ENCODE measurements at regions not wholly inside any gene's neighbourhood (a gene's known extent, or its start where the extent isn't known, plus 50 kb on each side); places are given as distances from the start of the nearest gene placed in this dataset.

DNA sequence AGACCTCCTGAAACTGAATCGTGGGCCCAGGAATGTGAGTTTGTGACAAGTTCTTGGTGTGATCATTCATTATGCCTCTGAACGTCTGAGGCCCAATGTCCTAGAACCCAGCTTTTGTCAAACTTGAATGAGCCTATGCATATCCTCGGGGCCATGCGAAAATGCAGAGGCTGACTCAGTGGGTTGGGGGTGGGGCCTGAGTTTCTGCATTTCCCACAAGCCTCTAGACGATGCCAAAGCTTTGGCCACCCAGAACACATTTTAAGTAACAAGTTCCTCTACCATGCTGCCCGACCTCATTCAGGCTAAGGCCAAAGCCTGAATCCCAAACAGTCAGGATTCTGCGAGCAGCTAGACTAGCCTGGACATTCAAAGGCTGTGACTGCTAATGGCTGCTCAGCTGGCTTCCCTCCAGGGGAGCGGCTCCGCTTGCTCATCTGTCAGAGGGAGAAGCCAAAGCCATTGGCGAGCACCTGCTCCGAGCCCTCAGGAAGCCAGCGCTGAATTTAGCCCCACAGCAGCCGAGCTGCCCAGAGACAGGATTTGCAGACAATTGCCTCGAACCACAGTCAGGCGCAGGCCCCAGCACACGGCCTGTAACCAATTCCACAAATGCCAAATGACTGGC is 177.5 kb downstream of the ZDHHC21 start (continued):
- TF ChIP-seq PHTF2 (CRISPR knock-in tag; IDR thresholded peaks at IDR 0.05), result no peak
- TF ChIP-seq, protein P1, sequence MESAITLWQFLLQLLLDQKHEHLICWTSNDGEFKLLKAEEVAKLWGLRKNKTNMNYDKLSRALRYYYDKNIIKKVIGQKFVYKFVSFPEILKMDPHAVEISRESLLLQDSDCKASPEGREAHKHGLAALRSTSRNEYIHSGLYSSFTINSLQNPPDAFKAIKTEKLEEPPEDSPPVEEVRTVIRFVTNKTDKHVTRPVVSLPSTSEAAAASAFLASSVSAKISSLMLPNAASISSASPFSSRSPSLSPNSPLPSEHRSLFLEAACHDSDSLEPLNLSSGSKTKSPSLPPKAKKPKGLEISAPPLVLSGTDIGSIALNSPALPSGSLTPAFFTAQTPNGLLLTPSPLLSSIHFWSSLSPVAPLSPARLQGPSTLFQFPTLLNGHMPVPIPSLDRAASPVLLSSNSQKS (CRISPR knock-in tag; IDR thresholded peaks at IDR 0.05), result no peak
- TF ChIP-seq ZNF324 (CRISPR knock-in tag; IDR thresholded peaks at IDR 0.05), result no peak
- TF ChIP-seq RAD51 (IDR thresholded peaks at IDR 0.05; ENCODE audit: borderline replicate concordance, low read depth), result no peak
- no peak for TF ChIP-seq LEF1 (IDR thresholded peaks at IDR 0.05)
- no peak for TF ChIP-seq XRCC4 (IDR thresholded peaks at IDR 0.05; ENCODE audit: extremely low read depth, insufficient read depth, insufficient read length)
- TF ChIP-seq KAT8 (IDR thresholded peaks at IDR 0.05; ENCODE audit: low read depth), result no peak
- no peak for TF ChIP-seq HNRNPH1 (optimal IDR thresholded peaks at IDR 0.05; ENCODE audit: low read depth, low read length)
- no peak for TF ChIP-seq EWSR1 (IDR thresholded peaks at IDR 0.05; ENCODE audit: borderline replicate concordance, low read depth, partially characterized antibody)
- TF ChIP-seq MBD2 (IDR thresholded peaks at IDR 0.05; ENCODE audit: borderline replicate concordance, low read depth), result no peak
- no peak for TF ChIP-seq ELF1 (tag; IDR thresholded peaks at IDR 0.05)
- TF ChIP-seq ZNF583 (CRISPR knock-in tag; IDR thresholded peaks at IDR 0.05), result no peak
- no peak for TF ChIP-seq HMGN3 (IDR thresholded peaks at IDR 0.05; ENCODE audit: borderline replicate concordance, extremely low read depth, insufficient read length, low read depth, low read length)
- no peak for TF ChIP-seq CEBPG (CRISPR knock-in tag; IDR thresholded peaks at IDR 0.05)
- no peak for TF ChIP-seq CEBPG (tag; conservative IDR thresholded peaks at IDR 0.05 in 1 of 2, IDR thresholded peaks at IDR 0.05 in 1 of 2)
- no peak for TF ChIP-seq HNRNPLL (IDR thresholded peaks at IDR 0.05; ENCODE audit: low read depth, low read length, poor library complexity, severe bottlenecking)
- TF ChIP-seq, protein P2, sequence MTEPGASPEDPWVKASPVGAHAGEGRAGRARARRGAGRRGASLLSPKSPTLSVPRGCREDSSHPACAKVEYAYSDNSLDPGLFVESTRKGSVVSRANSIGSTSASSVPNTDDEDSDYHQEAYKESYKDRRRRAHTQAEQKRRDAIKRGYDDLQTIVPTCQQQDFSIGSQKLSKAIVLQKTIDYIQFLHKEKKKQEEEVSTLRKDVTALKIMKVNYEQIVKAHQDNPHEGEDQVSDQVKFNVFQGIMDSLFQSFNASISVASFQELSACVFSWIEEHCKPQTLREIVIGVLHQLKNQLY (CRISPR knock-in tag; conservative IDR thresholded peaks at IDR 0.05), result no peak
- no peak for TF ChIP-seq DACH1 (IDR thresholded peaks at IDR 0.05; ENCODE audit: partially characterized antibody)
- TF ChIP-seq DMBX1 (CRISPR knock-in tag; IDR thresholded peaks at IDR 0.05; ENCODE audit: borderline replicate concordance), result 0 out of 2 replicates have a peak, but pooled peaks have one; percentile 40
- no peak for TF ChIP-seq HDAC8 (tag; IDR thresholded peaks at IDR 0.05)
- TF ChIP-seq, protein P3, sequence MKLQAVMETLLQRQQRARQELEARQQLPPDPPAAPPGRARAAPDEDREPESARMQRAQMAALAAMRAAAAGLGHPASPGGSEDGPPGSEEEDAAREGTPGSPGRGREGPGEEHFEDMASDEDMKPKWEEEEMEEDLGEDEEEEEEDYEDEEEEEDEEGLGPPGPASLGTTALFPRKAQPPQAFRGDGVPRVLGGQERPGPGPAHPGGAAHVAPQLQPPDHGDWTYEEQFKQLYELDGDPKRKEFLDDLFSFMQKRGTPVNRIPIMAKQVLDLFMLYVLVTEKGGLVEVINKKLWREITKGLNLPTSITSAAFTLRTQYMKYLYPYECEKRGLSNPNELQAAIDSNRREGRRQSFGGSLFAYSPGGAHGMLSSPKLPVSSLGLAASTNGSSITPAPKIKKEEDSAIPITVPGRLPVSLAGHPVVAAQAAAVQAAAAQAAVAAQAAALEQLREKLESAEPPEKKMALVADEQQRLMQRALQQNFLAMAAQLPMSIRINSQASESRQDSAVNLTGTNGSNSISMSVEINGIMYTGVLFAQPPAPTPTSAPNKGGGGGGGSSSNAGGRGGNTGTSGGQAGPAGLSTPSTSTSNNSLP (IDR thresholded peaks at IDR 0.05; ENCODE audit: borderline replicate concordance, low read depth, low read length), result no peak
- no peak for TF ChIP-seq ZNF696 (CRISPR knock-in tag; conservative IDR thresholded peaks at IDR 0.05)
- TF ChIP-seq HCFC1 (IDR thresholded peaks at IDR 0.05; ENCODE audit: low read depth, low read length), result no peak
- TF ChIP-seq ZNF76 (CRISPR knock-in tag; IDR thresholded peaks at IDR 0.05; ENCODE audit: borderline replicate concordance), result no peak
- no peak for TF ChIP-seq SOX6 (IDR thresholded peaks at IDR 0.05)
- no peak for TF ChIP-seq HDAC2 (IDR thresholded peaks at IDR 0.05)

All from K562 (cell line).